Fibroblast of skin of back (primary cell): ENCODE measurements at regions not wholly inside any gene's neighbourhood (a gene's known extent, or its start where the extent isn't known, plus 50 kb on each side); places are given as distances from the start of the nearest gene placed in this dataset.
"Not testable (repeated sequence)": the region's sequence is repeated elsewhere in the genome, so short reads cannot be mapped to it uniquely, and the experiment has no call there.

Source experiments
- DNase-seq: peaks from one replicate; pipeline ENCODE4 v3.0.0-alpha.2; 2013

DNA sequence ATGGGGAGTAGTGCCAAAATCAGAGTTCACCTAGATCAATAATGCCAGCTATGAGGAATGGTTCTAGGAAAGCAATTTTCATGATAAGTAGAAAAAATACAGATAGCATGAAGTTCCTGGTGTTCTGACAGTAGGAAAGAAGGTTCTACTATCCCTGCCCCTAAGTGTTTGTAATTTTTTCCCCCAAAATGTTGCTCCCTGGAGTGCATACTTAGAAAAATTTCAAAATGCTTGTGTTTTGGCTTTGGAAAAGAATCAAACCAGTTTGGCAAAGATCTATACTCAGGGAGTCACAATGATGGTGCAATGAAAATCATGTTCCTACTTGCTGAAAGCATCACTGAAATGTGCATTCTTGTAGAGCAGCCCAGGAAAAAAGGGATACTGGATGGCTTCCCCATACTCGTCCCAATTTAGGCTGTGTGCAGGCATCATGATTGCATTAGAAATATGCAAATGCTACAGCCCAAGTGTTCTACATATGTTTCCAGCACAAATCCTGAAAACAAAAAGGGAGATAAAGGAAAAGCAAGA is 74.7 kb downstream of the LPAR4 start:
- DNase-seq = no peak

DNA sequence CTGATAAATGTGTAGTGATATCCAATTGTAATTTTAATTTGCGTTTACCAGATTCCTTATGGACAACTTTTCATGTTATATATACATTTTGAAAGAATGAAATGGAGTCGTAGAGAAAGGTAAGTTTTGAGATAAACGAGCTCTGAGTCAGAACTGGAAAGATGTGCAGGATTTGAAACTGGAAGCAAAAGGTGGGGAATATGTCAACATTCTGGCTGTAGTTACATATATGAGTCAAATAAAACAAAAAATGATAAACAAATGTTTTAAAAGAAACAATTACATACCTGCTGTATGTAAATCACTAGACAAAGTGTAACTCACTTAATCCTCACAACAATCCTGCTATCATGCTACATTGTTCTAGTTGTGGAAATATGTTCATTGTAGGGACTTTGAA is 84.0 kb downstream of the LPAR4 start:
- no peak for DNase-seq

GRCh38 chrX:78838709-78839108 is 91.2 kb downstream of the LPAR4 start:
- DNase-seq = no peak

DNA sequence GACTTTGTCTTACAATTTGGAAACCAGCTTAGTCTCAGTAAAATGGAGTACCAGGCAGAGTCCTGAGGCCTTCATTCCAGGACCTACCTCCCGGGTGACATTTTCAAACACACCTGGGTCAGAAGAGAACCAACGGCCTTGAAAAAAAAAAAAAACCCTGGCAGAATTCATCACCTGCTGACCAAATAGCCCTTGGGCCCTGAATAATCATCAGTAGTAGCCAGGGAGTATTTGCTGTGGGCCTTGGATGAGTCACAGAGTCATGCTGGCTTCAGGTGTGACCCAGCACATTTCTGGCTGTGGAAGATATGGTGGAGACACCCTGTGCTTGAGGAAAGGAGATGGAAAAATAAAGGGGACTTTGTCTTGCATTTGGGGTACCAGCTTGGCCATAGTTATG is 92.2 kb downstream of the LPAR4 start:
- DNase-seq = no peak

DNA sequence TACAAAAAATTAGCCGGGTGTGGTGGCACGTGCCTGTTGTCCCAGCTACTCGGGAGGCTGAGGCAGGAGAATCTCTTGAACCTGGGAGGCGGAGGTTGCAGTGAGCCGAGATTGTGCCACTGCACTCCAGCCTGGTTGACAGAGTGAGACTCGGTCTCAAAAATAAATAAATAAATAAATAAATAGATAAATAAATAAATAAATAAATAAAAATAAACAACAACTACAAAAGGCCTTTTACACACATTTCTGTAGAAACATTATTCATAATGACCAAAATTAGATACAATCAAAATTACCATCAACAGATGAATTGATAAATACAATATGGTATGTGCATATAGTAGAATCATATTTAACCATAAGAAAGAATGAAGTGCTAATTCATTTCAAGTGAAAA is 96.7 kb downstream of the LPAR4 start:
- DNase-seq = not testable (repeated sequence)

- not testable (repeated sequence) for DNase-seq
These were observed 63.9 kb upstream of the P2RY10 start for GRCh38 chrX:78881248-78881647.

DNA sequence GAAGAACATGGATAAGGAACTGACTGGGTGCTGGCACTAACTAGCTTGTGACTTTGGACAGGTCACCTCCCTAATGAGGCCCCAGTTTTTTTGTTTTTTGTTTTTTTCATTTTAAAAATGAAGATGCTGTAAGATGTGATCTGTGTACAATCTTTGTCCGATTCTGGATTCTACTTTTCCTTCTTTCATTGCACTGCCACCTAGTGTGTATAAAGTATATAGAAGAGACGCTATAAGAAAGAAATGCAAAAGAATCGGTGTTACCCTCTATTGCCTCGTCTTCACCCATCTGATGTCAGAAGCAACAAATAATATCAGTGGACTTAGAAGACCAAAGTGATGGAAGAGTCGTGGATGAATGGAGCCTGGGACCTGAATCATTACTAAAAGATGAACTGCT is 58.6 kb upstream of the P2RY10 start:
- peak; percentile 11 for DNase-seq
